Lower leg skin (tissue), 4 donors: ENCODE measurements at regions not wholly inside any gene's neighbourhood (a gene's known extent, or its start where the extent isn't known, plus 50 kb on each side); places are given as distances from the start of the nearest gene placed in this dataset.
A peak's percentile ranks its signal among the peaks of the same experiment; 100 is the strongest.

Experiments used
- DNase-seq, 2 donors: peaks; one replicate each; pipeline ENCODE4 v3.0.0-alpha.2; 2019; ENCODE audit warnings: low spot score in 2 of 2
- H3K4me3 ChIP-seq: fragments of 200-600 bp; sonication (generic); 2 replicates; pipeline ENCODE4 v1.5.1; 2017; ENCODE audit warnings: mild to moderate bottlenecking, low read depth; ENCODE audit not compliant: poor library complexity, severe bottlenecking
- POLR2A ChIP-seq, 2 donors: fragments of 450-650 bp; IDR thresholded peaks; one replicate each; pipeline ENCODE4 v1.6.1; 2016 to 2017; ENCODE audit warnings: antibody characterized with exemption in 2 of 2, mild to moderate bottlenecking in 1 of 2, moderate library complexity in 1 of 2
- WGBS, 2 donors: methylation state at CpG; one replicate each; pipeline ENCODE4 v1.1.5; 2018; 5-methylcytosine and 5-hydroxymethylcytosine counted together
- intact Hi-C: fragments of 100-400 bp; cut with DNase I; formaldehyde crosslinking; loops from one replicate; pipeline ENCODE4 v1.15.0; 2023; ENCODE audit warnings: low total_unique reads
- TF ChIP-seq, protein P1 (sequence below), 3 donors: fragments of 450-650 bp; IDR thresholded peaks; one replicate each; pipeline ENCODE4 v1.5.1; 2016; ENCODE audit warnings: antibody characterized with exemption in 3 of 3, mild to moderate bottlenecking in 3 of 3, moderate library complexity in 2 of 3

DNA sequence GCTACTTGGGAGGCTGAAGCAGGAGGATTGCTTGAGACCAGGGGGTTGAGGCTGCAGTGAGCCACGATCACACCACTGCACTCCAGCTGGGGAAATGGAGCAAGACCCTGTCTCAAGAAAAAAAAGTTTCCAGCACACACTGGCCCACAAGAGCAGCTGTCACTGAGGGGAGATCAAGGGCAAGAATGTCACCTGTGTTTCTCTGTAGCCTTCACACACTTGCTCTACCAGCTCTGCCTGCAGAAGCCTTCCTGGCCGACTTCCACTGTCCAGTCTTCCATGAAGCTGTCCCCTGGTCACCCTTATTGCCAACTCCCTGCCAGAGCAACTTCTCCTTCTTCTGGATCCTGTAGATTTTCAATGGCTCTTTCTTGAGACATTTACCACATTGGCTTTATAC lies 158.0 kb downstream of the KCTD15 start:
- TF ChIP-seq POLR2A (IDR thresholded peaks at IDR 0.05), result no peak
- TF ChIP-seq, protein P1, sequence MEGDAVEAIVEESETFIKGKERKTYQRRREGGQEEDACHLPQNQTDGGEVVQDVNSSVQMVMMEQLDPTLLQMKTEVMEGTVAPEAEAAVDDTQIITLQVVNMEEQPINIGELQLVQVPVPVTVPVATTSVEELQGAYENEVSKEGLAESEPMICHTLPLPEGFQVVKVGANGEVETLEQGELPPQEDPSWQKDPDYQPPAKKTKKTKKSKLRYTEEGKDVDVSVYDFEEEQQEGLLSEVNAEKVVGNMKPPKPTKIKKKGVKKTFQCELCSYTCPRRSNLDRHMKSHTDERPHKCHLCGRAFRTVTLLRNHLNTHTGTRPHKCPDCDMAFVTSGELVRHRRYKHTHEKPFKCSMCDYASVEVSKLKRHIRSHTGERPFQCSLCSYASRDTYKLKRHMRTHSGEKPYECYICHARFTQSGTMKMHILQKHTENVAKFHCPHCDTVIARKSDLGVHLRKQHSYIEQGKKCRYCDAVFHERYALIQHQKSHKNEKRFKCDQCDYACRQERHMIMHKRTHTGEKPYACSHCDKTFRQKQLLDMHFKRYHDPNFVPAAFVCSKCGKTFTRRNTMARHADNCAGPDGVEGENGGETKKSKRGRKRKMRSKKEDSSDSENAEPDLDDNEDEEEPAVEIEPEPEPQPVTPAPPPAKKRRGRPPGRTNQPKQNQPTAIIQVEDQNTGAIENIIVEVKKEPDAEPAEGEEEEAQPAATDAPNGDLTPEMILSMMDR (IDR thresholded peaks at IDR 0.05), result no peak
- DNase-seq, result peak in 1 of 2 donors; percentile 2
- WGBS, 2 donors, result 87 to 90% methylated on average over 2 of the region's 2 CpGs
- no peak overlapping the region for H3K4me3 ChIP-seq
- intact Hi-C loops, result no loop called here

DNA sequence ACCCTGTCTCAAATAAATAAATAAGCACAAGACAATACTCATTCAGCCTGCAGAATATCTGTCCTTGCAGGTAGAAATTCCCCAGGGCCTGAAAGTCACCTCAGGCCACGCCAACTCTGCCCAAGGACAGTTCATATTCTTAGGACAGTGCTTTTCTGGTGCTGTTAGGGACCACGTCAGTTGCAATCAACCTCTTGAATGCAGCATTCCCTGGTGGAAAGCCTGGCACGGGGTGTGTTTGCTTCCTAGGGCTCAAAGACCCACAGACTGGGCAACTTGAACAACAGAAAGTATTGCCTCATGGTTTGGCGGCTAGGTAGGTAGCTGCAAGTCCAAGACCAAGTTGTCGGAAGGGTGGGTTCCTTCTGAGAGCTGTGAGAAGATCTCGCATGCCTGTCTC lies 160.3 kb downstream of the KCTD15 start:
- WGBS, 2 donors, result 79 to 87% methylated on average over 6 of the region's 6 CpGs
- H3K4me3 ChIP-seq, result no peak overlapping the region
- DNase-seq, result peak in 1 of 2 donors; percentile 56
- intact Hi-C loops, result no loop called here
- TF ChIP-seq POLR2A (IDR thresholded peaks at IDR 0.05), result no peak
- TF ChIP-seq, protein P1 (IDR thresholded peaks at IDR 0.05), result no peak

DNA sequence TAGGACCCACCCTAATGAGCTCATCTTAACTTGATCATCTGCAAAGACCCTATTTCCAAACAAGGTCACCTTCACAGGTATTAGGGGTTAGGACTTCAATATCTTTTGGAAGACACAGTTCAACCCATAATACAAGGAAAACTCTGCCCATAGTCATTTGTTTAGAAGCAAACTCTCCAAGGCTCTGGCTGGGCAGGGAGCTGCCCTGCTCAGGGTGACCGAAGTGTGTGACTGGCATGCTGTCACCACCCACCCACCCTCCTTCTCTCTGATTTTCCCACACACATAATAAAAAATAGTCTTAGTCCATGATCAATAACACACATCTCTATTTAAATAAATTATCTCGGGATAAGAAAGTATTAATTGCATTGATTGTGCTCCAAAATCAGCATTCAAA lies 161.1 kb downstream of the KCTD15 start:
- peak in 1 of 2 donors; percentile 5 for DNase-seq
- WGBS, 2 donors, result 84% methylated on average over 2 of the region's 2 CpGs
- H3K4me3 ChIP-seq, result no peak overlapping the region
- intact Hi-C loops, result no loop called here
- TF ChIP-seq, protein P1 (IDR thresholded peaks at IDR 0.05), result no peak
- TF ChIP-seq POLR2A (IDR thresholded peaks at IDR 0.05), result no peak

DNA sequence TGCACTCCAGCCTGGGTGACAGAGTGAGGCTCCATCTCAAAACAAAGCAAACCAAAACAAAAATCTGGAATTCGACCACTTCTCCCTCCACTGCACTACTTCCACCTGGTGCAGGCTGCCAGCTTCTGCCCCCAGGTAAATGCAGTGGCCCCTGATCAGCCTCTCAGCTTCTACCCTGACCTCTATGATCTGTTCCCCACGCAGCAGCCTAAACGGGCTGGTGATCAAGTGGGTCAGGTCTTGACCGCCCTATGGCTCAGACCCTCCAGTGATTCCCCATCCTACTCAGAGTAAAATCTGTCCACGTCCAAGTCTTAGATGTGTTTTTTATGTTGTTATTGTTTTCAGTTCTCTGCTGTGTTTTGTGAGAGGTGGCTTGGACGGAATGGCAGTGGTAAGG lies 163.9 kb downstream of the KCTD15 start:
- WGBS, 2 donors, result 73 to 78% methylated on average over 6 of the region's 6 CpGs
- TF ChIP-seq POLR2A (IDR thresholded peaks at IDR 0.05), result no peak
- TF ChIP-seq, protein P1 (IDR thresholded peaks at IDR 0.05), result no peak
- peak in 1 of 2 donors; percentile 63 for DNase-seq
- intact Hi-C loops, result no loop called here
- no peak overlapping the region for H3K4me3 ChIP-seq

DNA sequence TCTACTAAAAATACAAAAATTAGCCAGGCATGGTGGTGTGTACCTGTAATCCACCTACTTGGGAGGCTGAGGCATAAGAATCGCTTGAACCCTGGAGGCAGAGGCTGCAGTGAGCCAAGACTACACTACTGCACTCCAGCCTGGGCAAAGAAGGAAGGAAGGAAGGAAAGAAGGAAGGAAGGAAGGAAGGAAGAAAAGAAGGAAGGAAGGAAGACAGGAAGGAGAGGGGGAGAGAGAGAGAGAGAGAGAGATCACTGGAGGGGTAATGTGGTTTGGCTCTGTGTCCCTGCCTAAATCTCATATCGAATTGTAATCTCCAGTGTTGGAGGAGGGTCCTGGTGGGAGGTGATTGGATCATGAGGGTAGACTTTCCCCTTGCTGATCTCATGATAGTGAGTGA lies 165.5 kb downstream of the KCTD15 start:
- H3K4me3 ChIP-seq, result no peak overlapping the region
- no peak for TF ChIP-seq POLR2A (IDR thresholded peaks at IDR 0.05)
- TF ChIP-seq, protein P1 (IDR thresholded peaks at IDR 0.05), result no peak
- peak in 1 of 2 donors; percentile 12 for DNase-seq
- WGBS, 2 donors, result 84 to 90% methylated on average over 2 of the region's 2 CpGs
- intact Hi-C loops, result no loop called here

DNA sequence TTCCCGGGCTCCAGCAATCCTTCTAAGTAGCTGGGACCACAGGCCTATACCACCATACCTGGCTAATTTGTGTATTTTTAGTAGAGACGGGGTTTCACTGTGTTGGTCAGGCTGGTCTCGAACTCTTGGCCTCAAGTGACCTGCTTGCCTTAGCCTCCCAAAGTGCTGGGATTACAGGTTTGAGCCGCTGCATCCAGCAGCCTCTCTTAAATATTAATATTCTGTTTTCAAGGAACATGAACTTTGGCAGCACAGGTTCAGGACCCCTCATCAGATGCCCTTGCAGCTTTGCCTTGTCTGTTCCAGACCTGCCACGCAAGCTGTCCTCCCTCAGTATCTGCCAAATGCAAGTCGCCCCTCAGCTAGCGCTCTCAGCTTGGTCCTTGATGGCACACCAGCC lies 166.8 kb downstream of the KCTD15 start:
- no peak overlapping the region for H3K4me3 ChIP-seq
- DNase-seq, result peak in 1 of 2 donors; percentile 68
- intact Hi-C loops, result no loop called here
- 90 to 91% methylated on average over 7 of the region's 7 CpGs for WGBS, 2 donors
- TF ChIP-seq, protein P1 (IDR thresholded peaks at IDR 0.05), result no peak
- no peak for TF ChIP-seq POLR2A (IDR thresholded peaks at IDR 0.05)
